NCI-H2171 (cell line): ENCODE measurements at regions not wholly inside any gene's neighbourhood (a gene's known extent, or its start where the extent isn't known, plus 50 kb on each side); places are given as distances from the start of the nearest gene placed in this dataset.

Source experiments
- DNase-seq: peaks from one replicate; lab custom pipeline; 2025; lab: John Stamatoyannopoulos, UW

GRCh38 chr18:47543080-47543479, 291.6 kb upstream of the SKOR2 start:
- DNase-seq: no peak

GRCh38 chr18:47542551-47542950, 291.1 kb upstream of the SKOR2 start:
- DNase-seq: no peak

GRCh38 chr18:47531717-47532116, 280.3 kb upstream of the SKOR2 start:
- DNase-seq: no peak

GRCh38 chr18:47530695-47531094, 279.2 kb upstream of the SKOR2 start:
- no peak for DNase-seq

GRCh38 chr18:47528343-47528742, 276.9 kb upstream of the SKOR2 start:
- no peak for DNase-seq

- no peak for DNase-seq
Observed at GRCh38 chr18:47526147-47526546, 274.7 kb upstream of the SKOR2 start.

GRCh38 chr18:47522359-47522758, 270.9 kb upstream of the SKOR2 start:
- DNase-seq: no peak

- no peak for DNase-seq
Observed at GRCh38 chr18:47520263-47520662, 268.8 kb upstream of the SKOR2 start.

GRCh38 chr18:47519706-47520105, 268.2 kb upstream of the SKOR2 start:
- no peak for DNase-seq

- DNase-seq: no peak
Observed at GRCh38 chr18:47519277-47519676, 267.8 kb upstream of the SKOR2 start.

GRCh38 chr18:47513614-47514013, 262.2 kb upstream of the SKOR2 start:
- no peak for DNase-seq

GRCh38 chr18:47512726-47513435, 261.4 kb upstream of the SKOR2 start:
- DNase-seq: no peak

- no peak for DNase-seq
Observed at GRCh38 chr18:47512056-47512455, 260.6 kb upstream of the SKOR2 start.

GRCh38 chr18:47510831-47511230, 259.4 kb upstream of the SKOR2 start:
- no peak for DNase-seq

- no peak for DNase-seq
Observed at GRCh38 chr18:47507651-47508050, 256.2 kb upstream of the SKOR2 start.

GRCh38 chr18:47506897-47507296, 255.4 kb upstream of the SKOR2 start:
- no peak for DNase-seq

GRCh38 chr18:47501946-47502345, 250.5 kb upstream of the SKOR2 start:
- no peak for DNase-seq

GRCh38 chr18:47500930-47501329, 249.5 kb upstream of the SKOR2 start:
- DNase-seq: no peak

- no peak for DNase-seq
Observed at GRCh38 chr18:47492691-47493090, 241.2 kb upstream of the SKOR2 start.

GRCh38 chr18:47490882-47491281, 239.4 kb upstream of the SKOR2 start:
- no peak for DNase-seq

GRCh38 chr18:47485221-47485797, 233.8 kb upstream of the SKOR2 start:
- DNase-seq: no peak

- DNase-seq: no peak
Observed at GRCh38 chr18:47484068-47484467, 232.6 kb upstream of the SKOR2 start.

- DNase-seq: no peak
Observed at GRCh38 chr18:47480166-47480565, 228.7 kb upstream of the SKOR2 start.

GRCh38 chr18:47471784-47472183, 220.3 kb upstream of the SKOR2 start:
- DNase-seq: no peak
